Prostate gland (tissue), 1 donor: ENCODE measurements at regions not wholly inside any gene's neighbourhood (a gene's known extent, or its start where the extent isn't known, plus 50 kb on each side); places are given as distances from the start of the nearest gene placed in this dataset.

Source experiments
- POLR2A ChIP-seq: fragments of 450-650 bp; IDR thresholded peaks from one replicate; pipeline ENCODE4 v1.6.1; 2016; ENCODE audit warnings: antibody characterized with exemption, mild to moderate bottlenecking
- POLR2AphosphoS5 ChIP-seq: sonication (generic); formaldehyde crosslinking; IDR thresholded peaks from one replicate; pipeline ENCODE4 v1.6.1; 2017; ENCODE audit warnings: antibody characterized with exemption

DNA sequence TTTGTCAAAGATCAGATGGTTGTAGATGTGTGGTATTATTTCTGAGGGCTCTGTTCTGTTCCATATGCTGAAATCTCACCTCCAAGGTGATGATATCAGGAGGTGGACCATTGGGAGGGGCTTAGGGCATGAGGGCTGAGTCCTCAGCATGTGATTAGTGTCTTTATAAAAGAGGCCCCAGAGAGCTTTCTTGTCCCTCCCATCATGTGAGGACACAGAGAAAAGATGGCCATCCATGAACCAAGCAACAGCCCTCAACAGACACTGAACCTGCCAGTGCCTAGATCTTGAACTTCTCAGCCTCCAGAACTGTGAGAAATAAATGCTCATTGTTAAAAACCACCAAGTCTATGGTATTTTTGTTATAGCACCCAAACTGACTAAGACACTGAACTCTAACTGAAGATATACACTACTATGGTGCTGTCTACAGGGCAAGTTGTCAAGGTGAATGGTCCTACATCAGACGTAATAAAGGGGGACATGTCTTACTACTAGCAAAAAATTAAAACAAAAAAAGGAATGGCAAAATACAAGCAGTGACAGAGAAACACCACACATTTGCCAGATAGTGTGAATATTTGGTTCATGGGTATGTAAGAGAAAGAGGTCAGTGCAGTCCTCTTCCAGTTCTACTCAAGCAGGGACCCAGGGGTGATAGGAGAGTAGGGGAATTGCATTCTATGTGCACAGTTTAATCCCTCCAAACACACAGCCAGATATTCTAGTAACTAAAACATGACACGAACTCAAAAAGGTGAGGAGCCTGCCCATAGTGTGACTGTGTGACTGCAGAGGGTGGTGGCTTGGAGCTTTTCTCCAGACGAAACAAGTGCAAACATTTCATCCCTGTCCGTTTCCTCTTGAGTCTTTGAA, 164.4 kb upstream of the MYCN start:
- TF ChIP-seq POLR2AphosphoS5 (no peak), POLR2A (no peak)
